Caki2 (cell line): ENCODE measurements at regions not wholly inside any gene's neighbourhood (a gene's known extent, or its start where the extent isn't known, plus 50 kb on each side); places are given as distances from the start of the nearest gene placed in this dataset.
"Not testable (repeated sequence)": the region's sequence is repeated elsewhere in the genome, so short reads cannot be mapped to it uniquely, and the experiment has no call there.

Experiments used
- DNase-seq: peaks from one replicate; pipeline ENCODE4 v3.0.0-alpha.2; 2015; ENCODE audit warnings: low read depth
- in situ Hi-C: cut with HindIII; loops from 2 replicates; pipeline ENCODE4 v1.10.0; 2016; ENCODE audit warnings: low sequenced_read_pairs, low pct_unique_long_range_greater_than_20kb, mixed read lengths

GRCh38 chr13:111577956-111578605, 257.6 kb downstream of the TEX29 start:
- in situ Hi-C loops: no loop called here

GRCh38 chr13:111584101-111584672, 263.7 kb downstream of the TEX29 start:
- no peak for DNase-seq
- in situ Hi-C loops: no loop called here

More at GRCh38 chr13:111577956-111578605, 257.6 kb downstream of the TEX29 start:
- no peak for DNase-seq

GRCh38 chr13:111584870-111585269, 264.4 kb downstream of the TEX29 start:
- in situ Hi-C loops: no loop called here
- DNase-seq: no peak

GRCh38 chr13:111586291-111586690, 265.8 kb downstream of the TEX29 start:
- DNase-seq: no peak
- in situ Hi-C loops: no loop called here

GRCh38 chr13:111587249-111587648, 266.8 kb downstream of the TEX29 start:
- no peak for DNase-seq
- in situ Hi-C loops: no loop called here

GRCh38 chr13:111589321-111589720, 268.9 kb downstream of the TEX29 start:
- no peak for DNase-seq
- in situ Hi-C loops: no loop called here

- in situ Hi-C loops: no loop called here
- DNase-seq: no peak
Observed at GRCh38 chr13:111589992-111590391, 269.6 kb downstream of the TEX29 start.

- in situ Hi-C loops: no loop called here
- DNase-seq: no peak
Observed at GRCh38 chr13:111590796-111591195, 270.4 kb downstream of the TEX29 start.

- in situ Hi-C loops, DNase-seq: not testable (repeated sequence)
Observed at GRCh38 chr13:111593490-111593889, 273.0 kb downstream of the TEX29 start.

- DNase-seq: no peak
- in situ Hi-C loops: no loop called here
Observed at GRCh38 chr13:111594606-111595005, 274.2 kb downstream of the TEX29 start.

GRCh38 chr13:111595276-111595675, 274.8 kb downstream of the TEX29 start:
- DNase-seq: no peak
- in situ Hi-C loops: no loop called here

- DNase-seq: no peak
- in situ Hi-C loops: no loop called here
Observed at GRCh38 chr13:111595791-111596190, 275.3 kb downstream of the TEX29 start.

GRCh38 chr13:111597191-111597611, 276.8 kb downstream of the TEX29 start:
- in situ Hi-C loops: no loop called here
- no peak for DNase-seq

- no peak for DNase-seq
- in situ Hi-C loops: no loop called here
Observed at GRCh38 chr13:111597618-111598017, 277.2 kb downstream of the TEX29 start.

GRCh38 chr13:111598747-111599146, 278.3 kb downstream of the TEX29 start:
- in situ Hi-C loops: no loop called here
- no peak for DNase-seq

- in situ Hi-C loops: no loop called here
- no peak for DNase-seq
Observed at GRCh38 chr13:111599791-111600190, 279.3 kb downstream of the TEX29 start.

- in situ Hi-C loops: no loop called here
- no peak for DNase-seq
Observed at GRCh38 chr13:111602874-111603273, 282.4 kb downstream of the TEX29 start.

- DNase-seq: no peak
- in situ Hi-C loops: no loop called here
Observed at GRCh38 chr13:111604097-111604496, 283.7 kb downstream of the TEX29 start.

GRCh38 chr13:111608556-111608955, 288.1 kb downstream of the TEX29 start:
- in situ Hi-C loops: no loop called here
- DNase-seq: no peak

GRCh38 chr13:111609631-111610030, 289.2 kb downstream of the TEX29 start:
- in situ Hi-C loops: no loop called here

More at GRCh38 chr13:111609631-111610030, 289.2 kb downstream of the TEX29 start:
- DNase-seq: no peak
